GM12892 (cell line): ENCODE measurements at regions not wholly inside any gene's neighbourhood (a gene's known extent, or its start where the extent isn't known, plus 50 kb on each side); places are given as distances from the start of the nearest gene placed in this dataset.

Source experiments
- POLR2A ChIP-seq: IDR thresholded peaks from 2 replicates; pipeline ENCODE4 v1.6.1; 2011; ENCODE audit warnings: low read depth, low read length, control low read depth
- POLR2AphosphoS5 ChIP-seq: IDR thresholded peaks from 2 replicates; pipeline ENCODE4 v1.6.1; 2011; ENCODE audit warnings: low read depth, low read length, control low read depth

DNA sequence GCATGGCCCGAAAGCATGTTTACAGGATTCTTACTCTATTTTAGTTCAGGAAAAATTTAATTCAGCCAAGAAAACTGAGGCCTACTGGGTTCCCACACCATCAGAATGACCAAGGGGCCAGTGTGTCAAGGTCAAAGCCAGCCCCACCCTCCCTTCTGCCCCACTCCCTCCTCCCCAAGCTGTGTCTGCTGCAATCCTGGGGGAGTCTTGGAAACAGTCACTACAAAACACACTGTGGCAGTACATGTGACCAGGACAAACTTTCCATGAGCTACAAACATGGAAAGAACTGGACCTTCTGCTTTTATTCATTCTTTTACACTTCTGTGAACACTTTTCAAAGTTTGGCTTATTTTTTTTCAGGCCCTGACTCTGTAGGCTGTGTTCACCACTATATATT is 1228.8 kb upstream of the TMEM132C start:
- no peak for TF ChIP-seq POLR2A
- TF ChIP-seq POLR2AphosphoS5, result no peak
